ENCODE measurements at regions not wholly inside any gene's neighbourhood (a gene's known extent, or its start where the extent isn't known, plus 50 kb on each side); places are given as distances from the start of the nearest gene placed in this dataset.
"Not testable (repeated sequence)": the region's sequence is repeated elsewhere in the genome, so short reads cannot be mapped to it uniquely, and the experiment has no call there.

DNA sequence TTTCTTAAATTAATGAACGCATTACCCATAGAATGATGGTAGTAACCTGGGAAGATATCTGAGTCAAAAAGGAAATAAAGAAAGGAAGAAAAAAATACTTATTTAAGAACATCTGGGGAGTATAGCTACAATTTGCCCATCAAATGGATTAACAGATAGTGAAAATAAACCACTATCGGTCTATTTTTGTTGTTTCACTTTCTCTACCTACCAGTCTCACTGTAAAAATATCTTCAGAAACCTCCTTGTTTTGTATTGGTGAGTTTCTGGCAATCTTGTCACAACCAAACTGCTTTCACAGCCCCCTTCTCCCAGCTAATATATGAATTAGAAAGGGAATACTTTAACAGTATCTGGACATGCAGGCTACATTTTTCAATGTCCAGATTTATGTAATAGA, 783.5 kb downstream of the STPG2 start:
- no peak for DNase-seq (ENCODE audit: low read depth, low spot score)

DNA sequence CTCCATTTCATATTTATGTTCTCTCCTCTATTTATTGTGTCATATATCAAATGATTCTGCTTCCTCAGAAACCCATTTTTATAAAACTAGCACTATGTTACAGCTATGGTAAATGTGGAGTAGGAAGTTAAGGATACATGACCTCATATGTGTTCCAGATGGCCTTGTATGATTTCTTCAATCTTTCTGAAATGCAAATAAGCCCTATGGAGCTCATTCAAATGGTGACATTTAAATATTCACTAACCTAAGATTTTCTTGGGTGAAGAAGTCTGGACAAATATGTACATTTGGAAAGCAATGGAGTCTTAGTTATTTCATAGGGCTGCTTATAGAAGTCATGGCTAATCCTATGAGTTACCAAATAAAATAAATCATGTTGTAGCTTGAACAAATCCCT, 782.5 kb downstream of the STPG2 start:
- DNase-seq (ENCODE audit: low read depth, low spot score) = no peak

DNA sequence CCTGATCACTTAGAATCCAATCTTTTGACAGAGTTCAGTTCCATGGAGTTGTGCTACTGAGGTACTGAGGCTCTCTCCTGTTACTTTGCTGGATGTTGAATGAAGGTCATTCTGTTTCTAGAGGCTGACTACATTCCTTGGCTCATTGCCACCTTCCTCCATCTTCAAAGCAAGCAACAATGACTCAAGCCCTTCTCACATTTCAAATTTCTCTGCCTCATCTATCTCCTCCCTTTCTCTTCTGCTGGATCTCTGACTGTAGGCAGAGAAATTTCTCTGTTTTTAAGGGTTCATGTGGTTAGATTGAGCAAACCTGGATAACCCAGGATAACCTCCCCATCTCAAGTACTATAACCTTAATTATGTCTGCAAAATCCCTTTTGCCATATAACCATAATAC, 775.4 kb downstream of the STPG2 start:
- no peak for DNase-seq (ENCODE audit: low read depth, low spot score)

DNA sequence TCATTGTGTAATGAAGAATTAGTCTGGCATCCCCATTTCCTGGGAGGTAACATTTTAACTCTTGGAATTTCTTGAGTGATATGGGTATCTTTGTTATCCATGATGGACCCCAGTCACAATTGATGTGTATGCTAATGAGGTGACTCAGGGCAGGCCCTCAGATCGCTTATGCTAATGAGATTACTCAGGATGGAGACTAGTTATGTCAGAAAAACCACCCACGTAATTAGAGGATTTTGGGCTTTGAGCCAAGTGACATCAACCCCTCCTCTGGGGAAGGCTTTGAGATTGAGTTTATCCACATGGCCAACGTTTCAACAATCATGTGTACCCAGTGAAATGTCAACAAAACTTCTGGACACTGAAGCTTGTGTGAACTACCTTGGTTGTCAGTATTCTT, 772.7 kb downstream of the STPG2 start:
- no peak for DNase-seq (ENCODE audit: low read depth, low spot score)

DNA sequence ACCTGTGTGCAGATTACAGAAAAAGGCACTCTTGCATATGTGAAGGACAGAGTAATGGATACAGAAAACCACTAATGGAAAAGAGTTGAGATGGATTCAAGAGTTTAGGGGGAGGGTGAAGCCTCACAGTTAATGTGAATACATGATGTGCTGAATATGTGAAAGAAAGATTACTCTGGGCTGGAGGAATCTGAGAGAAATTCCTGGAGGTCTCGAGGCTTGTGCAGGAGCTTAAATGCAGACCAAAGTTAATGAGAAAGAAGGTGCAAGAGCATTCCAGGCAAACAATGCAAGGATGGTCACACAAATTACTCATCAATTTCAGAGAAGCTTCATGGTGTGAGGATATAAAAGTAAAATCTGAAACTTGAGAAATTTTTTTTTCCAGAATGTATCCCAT, 768.8 kb downstream of the STPG2 start:
- DNase-seq (ENCODE audit: low read depth, low spot score) = no peak

DNA sequence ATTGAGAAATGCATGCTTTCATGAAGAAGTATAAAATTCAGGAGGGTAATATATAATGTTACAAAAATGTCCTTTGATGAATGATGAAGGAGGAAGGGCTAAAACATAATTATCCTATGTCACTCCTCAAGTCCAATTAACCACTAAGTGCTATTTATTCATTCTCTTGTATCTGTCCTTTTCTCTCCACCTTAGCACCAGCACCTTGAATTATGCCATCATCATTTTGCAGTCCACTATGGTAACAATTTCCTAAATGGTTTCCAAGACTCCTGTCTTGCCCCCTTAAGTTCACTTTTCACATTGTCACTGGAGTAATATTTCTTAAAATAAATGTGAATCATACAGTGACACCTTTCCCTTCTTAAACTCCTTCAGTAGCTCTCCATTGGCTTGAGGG, 756.3 kb downstream of the STPG2 start:
- no peak for DNase-seq (ENCODE audit: low read depth, low spot score)

DNA sequence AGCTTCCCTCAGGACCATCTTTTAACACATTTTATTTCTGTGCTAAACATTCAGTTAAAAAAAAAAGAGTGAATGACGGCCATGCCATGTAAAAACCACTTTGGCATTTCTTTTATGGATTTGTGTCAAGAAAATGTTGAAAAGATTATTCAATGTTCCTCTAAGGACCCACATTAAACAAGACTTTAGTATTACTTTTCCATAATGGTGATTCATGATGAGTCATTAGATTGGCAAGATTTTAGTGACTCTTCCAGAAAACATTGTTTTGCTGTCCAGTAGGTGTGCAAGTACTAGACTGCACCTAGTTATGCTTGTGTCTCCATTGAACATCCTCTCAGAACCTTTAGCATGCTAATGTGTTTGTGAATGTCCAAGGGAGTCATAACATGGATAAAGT, 748.6 kb downstream of the STPG2 start:
- no peak for DNase-seq (ENCODE audit: low read depth, low spot score)

DNA sequence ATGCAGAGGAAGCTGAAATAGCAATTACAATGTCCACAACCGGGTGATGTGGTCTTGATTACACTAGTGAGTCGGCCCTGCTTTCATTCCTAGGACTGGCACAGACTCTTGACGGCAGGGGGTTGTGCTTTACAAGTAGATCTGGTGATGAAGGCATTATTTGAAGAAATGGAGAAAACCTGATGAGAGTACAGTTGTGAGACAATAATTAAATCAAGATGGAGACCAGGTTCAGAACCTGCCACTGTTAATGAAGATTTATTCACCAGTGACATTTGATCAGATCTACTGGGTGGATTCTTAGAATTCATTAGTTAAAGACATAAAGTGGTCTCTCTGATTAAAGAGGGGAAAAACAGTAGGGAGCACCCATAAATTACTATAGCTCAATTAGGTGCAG, 747.2 kb downstream of the STPG2 start:
- DNase-seq (ENCODE audit: low read depth, low spot score) = no peak

DNA sequence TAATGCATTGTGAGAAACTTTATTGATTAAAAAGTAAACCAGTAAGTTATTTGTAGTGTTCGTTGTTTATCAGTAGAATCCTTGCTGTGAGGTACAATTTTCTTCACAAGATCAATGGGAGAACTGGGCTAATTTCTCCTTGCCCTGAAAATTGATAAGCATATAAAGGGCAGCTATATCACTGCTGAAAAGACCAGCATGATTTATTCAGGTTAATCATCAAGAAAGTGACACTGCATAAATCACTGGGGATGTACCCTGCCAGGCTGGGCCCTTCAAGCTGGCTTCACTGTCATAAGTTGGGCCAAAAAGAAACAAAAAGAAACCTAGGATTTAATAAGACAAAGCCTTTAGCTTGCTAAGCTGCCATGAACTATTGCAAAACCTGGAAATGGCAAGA, 746.7 kb downstream of the STPG2 start:
- DNase-seq (ENCODE audit: low read depth, low spot score) = no peak

DNA sequence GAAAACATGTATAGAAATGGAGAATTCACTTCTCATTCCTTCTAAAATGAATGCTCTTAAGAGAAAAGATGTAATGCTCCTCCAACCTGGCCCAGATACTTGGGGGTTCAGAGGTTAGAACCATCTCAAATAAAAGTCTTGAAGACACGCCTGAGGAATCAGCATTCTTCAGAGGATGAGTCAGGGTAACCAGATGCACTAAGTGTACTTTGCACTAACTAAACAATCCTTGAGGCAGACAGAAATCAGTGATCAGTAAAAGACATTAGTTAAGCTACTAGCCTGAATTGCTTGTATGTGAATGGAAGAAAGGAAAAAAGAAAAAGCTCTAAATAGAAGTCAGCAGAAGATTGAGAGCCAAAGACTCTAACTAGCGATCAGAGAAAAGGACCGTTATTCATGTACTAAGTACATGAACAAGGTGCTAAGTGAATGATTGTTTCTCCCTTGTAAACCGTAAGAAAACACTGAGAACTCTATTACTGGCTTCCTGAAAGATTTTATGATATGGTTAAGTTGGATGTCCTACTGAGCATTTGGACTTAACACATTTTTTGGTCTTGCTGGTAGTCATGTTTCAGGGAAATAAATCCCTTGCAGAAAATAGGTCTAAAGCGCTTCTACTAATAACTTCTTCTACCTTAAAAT, 738.3 kb downstream of the STPG2 start:
- DNase-seq (ENCODE audit: low read depth, low spot score) = no peak

DNA sequence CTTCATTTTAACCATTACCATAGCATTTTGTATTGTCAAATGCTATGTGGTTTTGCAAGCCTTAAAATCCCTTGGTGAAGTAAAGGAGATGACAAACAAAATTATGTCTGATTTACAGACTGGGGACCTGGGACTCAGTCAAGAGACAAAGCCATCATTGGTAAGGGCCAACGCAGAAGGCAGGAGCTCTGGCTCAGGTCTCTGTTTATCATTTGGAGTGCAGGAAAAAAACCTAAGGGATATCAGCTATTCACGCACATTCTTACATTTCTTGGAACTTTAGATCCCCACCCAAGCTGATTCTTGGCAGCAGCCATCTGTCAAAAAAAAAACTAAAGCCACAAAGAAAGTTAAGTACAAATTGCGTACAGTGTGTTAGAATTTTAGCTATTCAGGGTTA, 731.9 kb downstream of the STPG2 start:
- DNase-seq (ENCODE audit: low read depth, low spot score) = no peak

DNA sequence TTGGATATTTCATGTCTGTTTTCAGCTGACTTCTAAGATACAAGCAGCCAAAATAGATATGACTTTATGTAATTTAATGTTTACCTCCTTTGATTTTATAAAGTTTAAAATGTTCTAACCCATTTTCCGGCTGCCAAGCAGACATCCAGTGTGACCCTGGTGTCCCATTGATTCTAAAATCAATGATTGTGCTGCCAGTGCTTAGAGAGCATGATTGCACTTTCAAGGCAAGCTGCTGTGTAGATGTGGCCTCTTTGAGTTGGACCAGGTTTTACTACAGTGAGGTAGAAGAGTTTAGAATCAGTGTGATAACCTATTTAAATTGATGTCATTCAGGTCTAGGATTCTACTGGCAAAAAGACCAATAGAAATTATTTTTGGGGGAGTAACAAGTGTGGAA, 730.9 kb downstream of the STPG2 start:
- DNase-seq (ENCODE audit: low read depth, low spot score) = no peak

DNA sequence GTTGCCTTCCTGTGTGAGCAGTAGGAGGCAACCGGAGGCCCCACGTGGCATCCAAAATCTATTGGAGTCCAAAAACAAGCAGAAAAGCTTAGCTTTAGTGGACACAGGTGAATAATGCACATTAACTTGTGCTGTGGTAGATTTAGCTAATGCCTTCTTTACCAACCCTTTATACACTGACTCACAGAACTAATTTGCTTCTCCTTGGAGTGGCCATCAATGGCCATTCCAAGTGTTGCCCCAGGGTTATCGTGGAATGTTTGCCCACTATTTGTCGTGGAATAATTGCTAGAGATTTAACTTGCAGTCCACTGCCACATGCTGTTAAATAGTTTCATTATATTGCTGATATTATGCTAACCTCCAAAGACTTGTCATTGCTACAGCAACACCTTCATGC, 729.1 kb downstream of the STPG2 start:
- no peak for DNase-seq (ENCODE audit: low read depth, low spot score)

DNA sequence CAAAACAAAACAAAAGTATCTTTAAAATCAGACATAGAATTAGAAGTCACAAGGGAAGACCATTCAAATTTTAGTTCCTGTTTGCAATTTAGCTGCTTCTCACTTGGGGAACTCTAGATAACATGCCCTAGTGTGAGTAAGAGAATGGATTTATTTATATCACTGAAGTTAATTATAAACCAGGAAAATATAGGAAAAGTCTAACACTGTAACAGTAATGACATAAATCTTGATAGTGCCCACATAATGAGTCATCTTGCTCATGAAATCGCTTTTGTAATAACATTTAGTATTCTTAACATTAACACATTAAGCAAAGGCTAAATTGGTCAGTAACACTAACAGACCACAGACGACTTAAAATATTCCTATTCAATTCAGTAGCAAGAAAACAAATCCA, 710.7 kb downstream of the STPG2 start:
- DNase-seq (ENCODE audit: low read depth, low spot score) = no peak

DNA sequence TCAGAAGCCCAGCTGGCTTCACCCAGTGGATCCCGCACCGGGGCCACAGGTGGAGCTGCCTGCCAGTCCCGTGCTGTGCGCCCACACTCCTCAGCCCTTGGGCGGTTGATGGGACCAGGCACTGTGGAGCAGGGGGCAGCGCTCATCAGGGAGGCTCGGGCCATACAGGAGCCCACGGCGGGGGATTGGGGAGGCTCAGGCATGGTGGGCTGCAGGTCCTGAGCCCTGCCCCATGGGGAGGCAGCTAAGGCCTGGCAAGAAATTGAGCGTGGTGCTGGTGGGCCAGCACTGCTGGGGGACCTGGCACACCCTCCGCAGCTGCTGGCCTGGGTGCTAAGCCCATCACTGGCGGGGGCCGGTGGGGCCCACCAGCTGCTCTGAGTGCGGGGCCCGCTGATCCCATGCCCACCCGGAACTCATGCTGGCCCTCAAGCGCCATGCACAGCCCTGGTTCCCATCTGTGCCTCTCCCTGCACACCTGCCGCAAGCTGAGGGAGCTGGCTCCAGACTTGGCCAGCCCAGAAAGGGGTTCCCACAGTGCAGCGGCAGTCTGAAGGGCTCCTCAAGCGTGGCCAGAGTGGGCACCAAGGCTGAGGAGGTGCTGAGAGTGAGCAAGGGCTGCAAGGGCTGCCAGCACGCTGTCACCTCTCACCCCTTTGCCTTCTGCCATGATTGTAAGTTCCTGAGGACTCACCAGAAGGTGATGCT, 705.1 kb downstream of the STPG2 start:
- DNase-seq (ENCODE audit: low read depth, low spot score) = not testable (repeated sequence)

DNA sequence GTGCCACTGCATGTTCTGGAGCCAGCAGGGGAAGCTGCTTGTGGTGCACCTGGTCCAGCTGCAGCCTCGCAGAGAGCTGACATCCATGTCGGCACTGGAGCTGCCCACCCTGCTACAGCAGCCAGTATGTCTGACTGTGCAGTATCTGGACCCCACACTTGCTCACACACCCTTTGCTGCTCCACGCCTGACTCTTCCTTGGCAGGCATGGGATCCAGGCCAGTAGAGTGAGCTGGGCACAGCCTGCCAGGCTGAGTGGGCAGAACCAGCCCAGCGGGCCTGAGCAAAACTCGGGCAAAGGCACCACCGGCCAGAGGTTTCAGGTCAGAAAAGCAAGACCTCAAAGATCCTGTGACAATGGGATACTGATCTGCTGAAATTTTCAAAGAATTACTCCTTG, 690.1 kb downstream of the STPG2 start:
- no peak for DNase-seq (ENCODE audit: low read depth, low spot score)

DNA sequence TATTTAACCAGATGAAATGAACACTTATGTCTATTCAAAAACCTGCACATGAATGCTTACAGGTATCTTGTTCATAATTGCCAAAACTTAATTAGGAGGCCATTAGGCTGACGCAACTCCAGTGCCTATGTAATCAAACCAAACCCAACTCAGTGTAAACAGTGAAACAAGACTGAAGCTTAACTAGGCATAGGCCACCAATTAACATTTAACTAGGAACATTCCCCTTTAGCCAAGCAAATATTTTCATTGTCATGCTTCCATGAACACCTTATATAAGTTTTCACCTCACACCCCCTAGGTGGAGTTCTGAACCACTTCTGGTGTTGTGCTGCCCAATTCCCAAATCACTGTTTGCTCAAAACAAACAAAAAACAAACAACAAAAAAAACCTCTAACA, 686.0 kb downstream of the STPG2 start:
- DNase-seq (ENCODE audit: low read depth, low spot score) = no peak

DNA sequence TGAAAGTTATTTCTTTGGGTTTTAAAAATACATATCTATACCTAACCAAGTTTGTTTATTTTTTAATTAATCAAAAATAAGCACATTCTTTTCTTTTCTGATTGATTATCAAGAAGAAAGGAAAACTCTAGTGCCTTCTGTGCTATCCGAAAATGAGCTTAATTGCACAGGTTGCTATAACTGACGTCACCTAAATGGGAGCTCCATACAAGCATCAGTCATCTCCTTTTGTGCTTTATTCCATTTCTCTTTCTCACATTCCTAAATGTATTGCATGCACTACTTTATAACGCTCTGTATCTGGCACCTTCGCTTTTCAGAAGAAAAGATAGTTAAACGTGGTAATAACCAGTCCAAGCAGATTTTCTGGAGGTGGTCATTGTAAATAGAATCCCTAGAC, 675.0 kb downstream of the STPG2 start:
- no peak for DNase-seq (ENCODE audit: low read depth, low spot score)

DNA sequence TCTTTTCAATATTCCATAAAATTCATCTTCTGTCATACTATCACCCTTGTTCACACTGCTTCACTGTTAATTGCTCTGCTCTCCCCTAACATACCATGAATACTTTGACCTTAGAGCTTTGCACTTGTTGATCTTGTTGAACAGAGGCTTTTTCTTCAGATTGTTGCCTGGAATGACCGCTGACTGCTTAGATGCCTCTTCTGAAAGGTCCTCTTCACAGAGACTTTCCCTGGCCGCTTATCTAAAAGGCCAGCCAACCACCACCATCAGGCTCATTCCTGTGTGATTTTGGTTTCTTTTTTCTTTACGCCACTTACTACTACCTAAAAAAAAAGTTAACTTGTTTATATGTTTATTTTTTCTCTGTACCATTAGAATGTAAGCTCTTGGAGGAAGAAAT, 667.7 kb downstream of the STPG2 start:
- no peak for DNase-seq (ENCODE audit: low read depth, low spot score)

DNA sequence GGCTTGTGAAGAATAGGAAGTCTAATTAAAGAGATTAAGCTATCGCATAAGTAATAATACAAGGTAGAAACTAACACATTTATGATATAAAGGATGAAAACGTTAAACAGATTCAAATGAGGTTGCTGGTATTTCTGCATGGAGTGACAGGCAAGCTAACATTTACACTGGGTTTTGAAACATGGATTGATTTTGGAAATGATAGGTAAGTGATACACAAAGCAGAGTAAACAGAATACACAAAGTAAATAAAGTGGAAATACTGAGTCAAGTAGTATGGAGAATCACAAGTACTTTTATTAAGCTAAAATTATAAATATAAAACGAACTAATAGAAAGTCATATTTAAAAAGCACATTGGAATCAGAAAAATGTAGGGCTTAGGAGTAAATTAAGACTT, 665.3 kb downstream of the STPG2 start:
- no peak for DNase-seq (ENCODE audit: low read depth, low spot score)

DNA sequence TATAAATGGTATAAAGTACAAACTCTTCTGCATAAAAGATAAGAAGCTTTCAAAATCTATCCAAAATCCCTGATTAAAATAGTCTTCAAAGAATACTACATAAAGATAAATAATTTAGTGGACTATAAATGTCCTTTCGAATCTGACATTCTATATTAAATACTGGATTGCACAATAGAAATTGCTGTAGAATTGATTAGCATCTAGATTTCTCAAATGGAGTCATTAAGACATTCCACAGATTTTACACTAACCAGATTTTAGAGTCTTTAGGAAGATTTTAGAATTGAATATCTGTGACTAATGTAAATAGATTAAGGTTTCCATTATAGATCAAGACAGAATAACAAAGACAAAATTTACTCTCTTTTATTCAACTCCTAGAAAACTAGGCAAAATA, 663.9 kb downstream of the STPG2 start:
- no peak for DNase-seq (ENCODE audit: low read depth, low spot score)

DNA sequence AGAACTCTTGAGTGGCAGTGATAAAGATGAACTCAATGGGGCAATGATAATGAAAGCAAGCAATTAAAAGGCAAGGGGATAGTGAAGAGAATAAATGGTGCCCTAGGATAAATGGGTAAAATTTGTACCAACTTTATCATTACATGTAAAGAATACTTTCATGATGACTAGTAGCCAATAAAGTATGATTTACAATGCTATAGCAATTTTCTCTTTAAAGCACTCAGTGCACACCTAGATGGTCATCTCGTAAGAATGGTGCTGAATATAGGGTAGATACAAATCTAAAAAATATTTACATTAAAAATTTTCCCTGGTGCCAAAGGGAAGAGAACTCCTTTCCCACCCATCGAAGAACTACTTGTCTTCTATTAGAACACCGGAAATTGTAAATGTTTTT, 651.4 kb downstream of the STPG2 start:
- no peak for DNase-seq (ENCODE audit: low read depth, low spot score)

DNA sequence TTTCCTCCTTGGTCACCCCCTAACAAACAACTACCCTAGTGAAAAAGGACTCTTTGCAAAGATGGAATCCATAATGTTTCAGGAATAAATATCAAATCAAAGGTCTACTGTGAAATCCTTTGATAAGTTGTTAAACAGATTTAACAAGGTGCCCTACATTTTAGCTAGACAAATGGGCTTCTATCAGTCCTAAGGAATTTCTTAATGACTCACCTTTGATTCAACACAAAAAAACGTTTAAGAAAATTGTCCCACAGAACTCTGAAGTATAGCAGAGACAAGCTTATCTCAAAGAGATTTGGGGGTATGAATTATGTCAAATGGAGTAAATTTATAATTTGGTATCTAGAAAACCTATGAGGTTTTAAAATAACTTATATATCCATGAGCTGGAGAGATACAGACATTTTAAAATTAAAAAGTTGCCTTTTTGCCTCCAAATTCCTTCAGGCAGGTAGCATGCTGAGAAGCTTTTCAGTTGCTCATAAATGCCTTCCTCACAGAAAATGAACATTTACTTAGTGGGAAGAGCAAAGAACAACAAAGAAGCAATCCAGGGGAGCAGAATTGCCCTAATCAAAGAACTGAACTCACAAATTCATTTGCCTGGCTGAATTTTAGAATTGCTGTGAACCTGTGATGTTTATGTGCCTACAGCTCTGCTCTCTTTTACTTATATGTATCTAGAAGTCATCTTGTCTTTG, 649.3 kb downstream of the STPG2 start:
- DNase-seq (ENCODE audit: low read depth, low spot score) = no peak
